ENCODE measurements at regions not wholly inside any gene's neighbourhood (a gene's known extent, or its start where the extent isn't known, plus 50 kb on each side); places are given as distances from the start of the nearest gene placed in this dataset.
A peak's percentile ranks its signal among the peaks of the same experiment; 100 is the strongest.

DNA sequence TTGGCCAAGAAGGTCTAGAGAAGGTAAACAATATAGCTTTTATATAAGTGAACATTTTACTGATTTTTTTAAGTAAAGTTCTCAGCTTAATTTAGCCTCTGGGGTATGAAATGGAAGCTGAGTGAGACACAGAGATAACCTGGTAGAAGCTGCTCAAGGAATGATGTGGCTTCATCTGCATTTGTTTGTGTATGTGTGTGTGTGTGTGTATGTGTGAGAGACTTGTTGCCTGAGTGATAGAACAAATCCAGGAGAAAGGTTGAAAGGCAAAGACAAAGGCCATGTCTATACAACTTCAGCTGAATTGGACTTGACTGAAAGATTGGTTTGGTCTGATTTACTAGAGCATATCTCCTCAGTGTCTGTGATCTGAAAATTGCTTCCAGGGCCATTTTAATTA is 63.6 kb downstream of the PCDH7 start:
- DNase-seq (ENCODE audit: low read depth): no peak

DNA sequence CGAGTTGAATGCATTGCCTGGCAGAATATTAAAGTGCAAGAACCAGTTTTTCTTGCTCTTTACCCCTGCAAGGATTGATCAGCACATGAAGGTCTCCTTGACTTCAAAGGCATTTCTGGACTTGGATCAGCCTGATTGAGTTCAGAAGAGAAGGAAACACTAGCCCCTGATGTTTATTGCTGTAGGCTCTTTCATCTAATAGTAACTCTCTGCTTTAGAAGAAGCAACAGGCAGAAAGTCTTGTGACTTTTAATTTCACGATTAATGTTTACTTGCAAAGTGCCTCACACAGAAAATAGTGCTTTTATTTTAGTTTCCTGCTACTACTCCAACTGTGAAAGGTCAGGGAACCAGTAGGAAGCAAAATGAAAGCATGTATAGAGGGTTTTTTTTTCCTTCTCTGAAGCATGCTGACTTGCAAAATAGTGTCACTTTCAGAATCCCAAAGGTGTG is 69.1 kb downstream of the PCDH7 start:
- DNase-seq (ENCODE audit: low read depth): no peak

DNA sequence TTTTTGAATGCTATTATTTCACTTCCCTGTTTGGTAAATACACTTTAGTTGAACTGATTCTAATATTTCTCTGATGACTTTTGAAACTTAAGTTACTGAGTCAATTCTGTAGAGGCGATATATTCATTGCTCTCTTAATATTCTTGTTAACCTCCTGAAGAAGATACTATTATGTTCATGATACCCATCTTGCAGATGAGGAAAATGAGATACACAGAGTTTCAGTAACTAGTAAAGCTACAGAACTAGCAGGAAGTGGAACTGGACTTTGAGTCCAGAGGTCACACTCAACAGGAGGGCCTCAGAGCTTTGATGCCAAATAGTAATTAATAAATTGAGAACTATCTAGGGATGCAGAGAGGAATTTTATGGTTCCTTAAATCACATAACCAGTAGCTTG is 70.0 kb downstream of the PCDH7 start:
- DNase-seq (ENCODE audit: low read depth): no peak

DNA sequence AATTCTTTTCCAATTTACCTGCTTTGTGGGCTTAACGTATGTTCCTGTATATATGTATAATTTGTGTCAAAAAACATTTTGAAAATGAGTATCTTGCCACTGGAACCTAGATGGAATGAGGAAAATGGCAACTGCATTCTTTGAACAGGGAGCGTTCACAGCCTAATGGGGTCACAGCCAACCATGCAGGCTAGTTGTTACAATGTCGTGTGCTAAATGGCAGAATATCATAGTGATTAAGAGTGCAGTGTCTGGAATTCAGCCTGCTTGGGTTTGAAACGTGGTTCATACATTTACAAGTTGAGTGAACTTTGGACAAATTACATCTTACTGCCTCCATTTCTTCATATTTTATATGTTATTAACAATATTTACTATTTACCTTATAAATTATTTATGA is 70.8 kb downstream of the PCDH7 start:
- DNase-seq (ENCODE audit: low read depth): no peak

DNA sequence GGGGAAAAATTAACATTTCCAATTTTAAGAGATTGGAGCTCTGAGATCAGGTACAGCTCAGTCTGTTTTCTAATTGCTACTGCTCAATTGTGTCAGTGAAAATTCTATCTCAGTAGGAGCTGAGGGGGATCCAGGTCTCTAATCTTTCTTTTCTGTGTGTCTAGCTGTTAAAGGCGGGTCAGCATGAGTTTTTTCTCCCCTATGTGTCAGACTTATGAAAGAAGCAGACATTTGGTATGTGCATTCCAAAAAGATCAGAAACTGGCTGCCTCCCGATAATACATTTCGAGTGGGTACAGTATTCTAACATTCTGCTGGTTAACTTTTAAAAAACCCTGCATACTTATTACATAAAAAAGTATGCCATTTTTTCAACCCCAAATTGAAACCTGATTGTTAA is 72.4 kb downstream of the PCDH7 start:
- DNase-seq (ENCODE audit: low read depth): no peak

DNA sequence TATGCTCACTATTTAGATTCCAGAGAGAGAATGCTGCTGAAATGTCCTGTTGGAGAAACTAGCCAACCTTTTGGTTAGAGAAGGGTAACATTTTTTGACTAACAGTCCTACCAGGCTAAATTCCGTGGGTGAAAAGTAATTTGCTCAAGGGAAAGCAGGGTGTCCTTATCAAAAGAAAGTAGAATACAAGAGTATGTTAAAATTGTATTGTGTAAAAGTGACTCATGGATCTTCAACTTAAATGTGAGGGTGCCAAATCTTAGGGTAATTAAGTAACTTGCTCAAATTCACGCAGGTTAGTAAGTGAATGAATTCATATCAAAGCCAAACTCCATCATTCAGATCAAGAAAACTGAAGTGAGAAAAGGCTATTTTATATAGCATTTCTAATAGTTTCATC is 81.7 kb downstream of the PCDH7 start:
- no peak for DNase-seq (ENCODE audit: low read depth)

DNA sequence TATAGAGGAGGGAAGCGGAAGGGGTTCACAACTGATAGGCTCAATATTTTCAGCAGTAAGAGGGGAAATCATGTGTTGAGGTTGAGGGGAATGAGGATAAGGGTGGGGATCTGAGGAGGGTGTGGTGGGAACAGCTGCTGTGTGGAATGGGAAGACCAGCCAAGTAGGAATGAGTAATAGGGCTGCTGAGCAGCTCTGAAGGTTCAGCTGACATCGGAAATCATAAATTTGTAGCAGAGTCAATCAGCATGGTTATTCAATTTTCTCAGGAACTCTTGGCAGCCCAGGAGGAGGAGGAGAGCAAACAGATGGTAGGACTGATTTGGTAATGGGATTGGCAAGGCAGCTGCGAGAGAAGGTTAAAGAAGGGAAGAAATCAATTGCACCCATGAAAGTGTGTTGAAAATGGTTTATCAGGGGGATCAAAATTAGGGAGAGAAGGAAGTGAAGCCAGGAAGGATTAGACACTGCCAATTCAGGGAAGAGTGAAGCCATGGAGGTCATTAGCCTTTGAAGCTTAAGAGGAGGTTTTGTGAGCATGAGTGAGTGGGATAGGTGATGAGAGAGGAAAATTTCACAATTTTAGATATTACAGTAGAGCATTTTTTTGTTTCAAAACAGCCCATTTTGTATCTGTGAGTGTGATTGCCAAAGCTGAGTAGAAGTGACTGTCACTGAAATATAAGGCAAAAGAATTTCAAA is 82.6 kb downstream of the PCDH7 start:
- peak; percentile 2 for DNase-seq (ENCODE audit: low read depth)

DNA sequence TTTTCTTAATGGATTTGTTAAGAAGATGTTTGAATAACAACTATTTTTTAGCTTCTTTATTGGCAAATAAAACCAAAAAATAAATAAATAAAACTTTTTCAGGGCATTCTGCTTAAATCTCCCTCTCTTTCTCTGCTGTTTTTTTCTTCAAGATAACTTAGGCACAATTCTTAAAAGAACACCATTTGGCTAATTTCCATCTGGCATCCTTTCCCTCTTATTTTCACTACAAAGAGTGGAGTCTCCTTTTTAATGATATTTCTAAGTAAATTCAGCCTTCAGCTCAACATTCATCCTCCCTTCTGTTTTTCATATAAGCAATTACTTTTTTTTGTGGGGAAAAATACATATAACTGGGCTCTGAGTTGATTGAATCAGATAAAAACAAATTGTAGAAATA is 88.1 kb downstream of the PCDH7 start:
- DNase-seq (ENCODE audit: low read depth): no peak

DNA sequence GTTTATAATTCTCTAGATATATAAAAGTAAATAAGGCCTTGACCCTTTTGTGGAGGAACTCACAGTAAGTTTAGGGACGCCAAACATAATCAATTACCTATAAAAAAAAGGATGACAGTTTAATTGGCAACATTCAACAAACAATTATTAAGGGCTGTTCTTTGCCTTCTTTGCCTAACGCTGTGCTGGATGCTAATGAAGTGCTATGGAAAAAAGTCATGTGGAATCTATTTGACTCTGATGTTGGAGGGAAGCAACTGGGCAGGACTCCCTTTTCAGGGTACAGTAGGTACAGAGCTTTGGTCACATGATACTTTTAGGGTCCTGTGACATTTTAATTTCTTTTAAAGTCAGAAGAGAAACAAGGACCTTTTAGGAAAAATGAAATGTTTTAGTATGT is 91.1 kb downstream of the PCDH7 start:
- no peak for DNase-seq (ENCODE audit: low read depth)

DNA sequence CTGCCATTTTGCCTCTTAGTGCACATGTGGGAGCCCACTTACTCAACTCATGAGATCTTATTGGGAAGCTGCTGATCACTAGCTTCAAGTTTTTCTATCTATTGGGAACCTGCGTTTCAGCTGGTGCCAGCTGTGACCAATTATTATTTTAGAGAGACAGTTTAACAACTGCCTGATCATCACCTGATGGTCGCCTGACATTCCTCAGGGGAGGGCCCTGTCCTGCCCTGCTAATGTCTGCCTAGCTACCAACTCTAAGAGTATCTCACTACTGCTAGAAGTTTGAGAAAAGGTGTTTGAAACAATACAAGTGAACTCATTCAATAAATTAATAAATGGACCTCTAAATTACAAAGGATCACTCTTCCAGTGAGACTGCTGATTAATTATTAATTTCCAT is 95.5 kb downstream of the PCDH7 start:
- no peak for DNase-seq (ENCODE audit: low read depth)

DNA sequence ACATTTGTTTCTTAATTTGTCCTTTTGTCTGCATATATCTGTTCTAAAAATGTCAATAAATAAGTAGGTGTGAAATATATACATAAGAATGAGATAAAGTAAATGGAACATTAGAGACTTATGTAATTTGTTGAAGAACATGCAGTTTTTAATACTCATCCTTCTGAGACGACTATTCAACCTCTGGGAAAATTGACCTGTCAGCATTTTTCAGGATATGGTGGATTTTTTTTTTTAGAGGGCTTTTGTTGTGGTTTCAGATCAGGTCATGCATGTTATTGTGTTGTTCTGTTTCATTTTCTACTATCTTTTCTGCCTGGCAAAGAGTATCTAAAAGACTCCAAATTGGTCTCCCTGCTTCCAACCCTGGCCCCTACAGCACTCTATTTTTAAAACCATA is 97.3 kb downstream of the PCDH7 start:
- DNase-seq (ENCODE audit: low read depth): no peak

DNA sequence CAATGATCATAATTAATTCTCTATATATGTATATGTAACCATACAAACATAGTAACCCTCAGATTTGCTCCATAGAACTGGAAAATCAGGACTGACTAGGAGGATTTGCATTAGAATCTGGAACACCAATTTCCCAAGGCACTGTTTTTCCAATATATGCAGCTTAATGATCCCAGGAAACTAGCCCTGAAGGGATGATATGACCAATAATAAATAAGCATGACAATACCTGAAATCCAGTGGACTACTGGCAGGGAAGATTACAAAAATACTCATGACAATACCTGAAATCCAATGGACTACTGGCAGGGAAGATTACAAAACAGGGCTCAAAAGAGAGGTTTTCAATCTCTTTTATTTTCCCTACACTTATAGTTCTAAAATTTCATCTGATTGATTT is 98.4 kb downstream of the PCDH7 start:
- DNase-seq (ENCODE audit: low read depth): no peak

DNA sequence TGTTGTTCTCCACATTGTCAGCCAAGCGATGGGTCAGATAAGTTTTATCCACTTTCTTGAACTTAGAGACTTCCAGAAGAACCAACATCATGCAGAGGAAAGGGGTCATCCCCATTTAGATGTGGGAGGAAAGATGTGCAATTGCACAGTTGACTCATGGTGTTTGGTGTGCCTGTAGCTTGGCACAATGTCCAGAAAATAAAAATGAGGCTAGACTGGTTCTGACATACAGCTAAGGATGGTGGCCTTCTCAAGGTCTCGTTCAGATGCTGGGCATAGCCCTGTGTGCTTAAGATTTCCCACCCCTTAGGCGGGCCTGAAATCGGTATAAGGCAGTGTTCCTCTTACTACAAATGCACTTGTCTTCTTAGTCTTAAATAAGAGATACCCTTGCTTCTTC is 101.1 kb downstream of the PCDH7 start:
- no peak for DNase-seq (ENCODE audit: low read depth)

DNA sequence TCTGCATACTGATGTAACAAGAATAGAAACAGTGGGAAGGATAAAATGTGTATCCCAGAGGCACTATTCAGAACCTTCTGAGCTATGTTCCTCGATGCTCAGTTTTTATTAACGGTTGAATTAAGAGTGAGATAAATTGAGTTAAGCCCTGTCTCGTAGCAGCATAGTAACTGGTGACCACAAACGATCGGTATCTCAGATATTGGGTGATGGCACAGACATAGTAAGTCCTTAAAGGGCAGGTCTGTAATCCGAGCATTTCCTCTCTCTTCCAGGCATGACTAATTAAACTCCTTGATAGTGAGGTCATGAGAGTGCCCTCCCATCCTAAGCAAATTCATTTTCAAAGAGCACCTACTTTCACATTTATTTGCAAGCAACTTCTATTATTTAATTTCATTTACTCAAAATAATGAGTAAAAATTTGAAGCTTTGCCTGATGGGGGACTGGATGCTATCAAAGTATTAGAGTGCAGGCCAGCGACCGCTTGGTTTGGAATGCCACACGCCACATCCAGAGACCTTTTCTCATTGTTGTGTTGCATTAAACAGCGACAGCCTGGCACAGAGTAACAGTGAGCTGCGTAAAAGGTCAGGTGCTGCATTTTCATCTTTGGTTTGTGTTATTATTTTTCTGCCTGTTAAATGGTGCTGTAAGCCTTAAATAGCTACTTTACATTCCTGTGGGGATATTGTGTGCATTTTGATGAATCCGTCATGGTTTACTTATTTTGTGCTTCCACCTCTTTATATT is 101.9 kb downstream of the PCDH7 start:
- DNase-seq (ENCODE audit: low read depth): peak; percentile 52

DNA sequence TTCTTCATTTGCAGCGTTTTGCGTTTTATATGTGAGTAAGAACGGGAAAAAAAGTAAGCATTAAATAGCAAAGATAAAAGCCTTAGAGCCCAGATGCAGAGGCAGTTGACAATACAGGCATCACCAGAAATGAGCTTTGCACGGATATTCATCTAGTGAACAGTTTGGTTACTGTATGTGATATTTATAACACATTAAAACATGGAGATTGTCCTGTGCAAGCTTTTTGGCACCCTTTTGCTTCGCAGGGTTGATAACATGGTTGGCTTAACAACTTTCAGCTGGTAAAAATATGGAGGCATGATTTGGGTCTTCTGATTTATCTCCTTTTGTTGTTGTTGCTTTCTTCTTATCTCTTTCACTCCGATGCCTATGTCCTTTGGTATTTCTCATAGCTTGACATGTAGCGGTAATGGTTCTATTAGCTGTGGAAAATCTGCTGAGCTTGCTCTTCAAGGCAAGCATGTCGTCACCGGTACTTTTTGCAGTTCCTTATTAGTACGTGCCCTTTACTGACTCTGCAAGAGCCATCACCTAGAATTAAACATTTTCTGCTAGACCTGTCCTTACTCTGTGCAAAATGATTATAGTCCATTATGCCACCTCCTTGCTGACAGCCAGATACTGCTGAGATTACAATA is 102.9 kb downstream of the PCDH7 start:
- no peak for DNase-seq (ENCODE audit: low read depth)

DNA sequence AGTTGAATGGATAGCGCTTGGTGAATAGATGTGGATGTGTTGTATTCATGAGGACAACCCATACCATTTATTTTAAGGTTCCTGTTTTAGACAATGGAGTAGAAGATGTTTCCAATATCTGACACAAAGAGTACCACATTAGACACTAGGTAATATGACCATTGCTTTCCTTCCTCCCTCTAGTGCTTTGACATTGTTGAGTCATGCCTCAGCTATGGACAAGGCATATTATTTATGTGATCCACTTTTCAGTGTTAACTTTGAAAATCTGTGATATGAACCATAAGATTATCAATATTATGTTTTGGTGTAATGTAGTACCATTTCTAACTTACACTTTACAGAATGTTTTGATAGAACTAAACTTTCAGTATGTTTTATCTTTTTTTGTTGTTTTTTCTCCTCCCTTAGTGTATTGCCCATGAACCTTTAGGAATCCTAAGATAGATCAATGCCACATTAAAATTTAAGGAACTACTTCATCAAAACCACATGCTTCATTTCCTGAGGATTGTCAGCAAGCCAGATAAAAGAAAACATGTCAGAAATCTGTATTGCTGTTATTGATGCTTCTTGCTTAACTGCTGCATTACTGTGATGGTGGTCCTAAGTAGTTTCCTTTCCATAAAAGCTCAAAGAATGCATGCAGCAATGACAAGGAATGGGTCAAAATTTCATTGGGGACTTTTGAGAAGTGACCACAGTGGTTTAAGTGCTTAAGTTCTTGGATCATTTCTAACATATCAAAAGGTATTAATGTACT is 105.0 kb downstream of the PCDH7 start:
- DNase-seq (ENCODE audit: low read depth): peak; percentile 1

DNA sequence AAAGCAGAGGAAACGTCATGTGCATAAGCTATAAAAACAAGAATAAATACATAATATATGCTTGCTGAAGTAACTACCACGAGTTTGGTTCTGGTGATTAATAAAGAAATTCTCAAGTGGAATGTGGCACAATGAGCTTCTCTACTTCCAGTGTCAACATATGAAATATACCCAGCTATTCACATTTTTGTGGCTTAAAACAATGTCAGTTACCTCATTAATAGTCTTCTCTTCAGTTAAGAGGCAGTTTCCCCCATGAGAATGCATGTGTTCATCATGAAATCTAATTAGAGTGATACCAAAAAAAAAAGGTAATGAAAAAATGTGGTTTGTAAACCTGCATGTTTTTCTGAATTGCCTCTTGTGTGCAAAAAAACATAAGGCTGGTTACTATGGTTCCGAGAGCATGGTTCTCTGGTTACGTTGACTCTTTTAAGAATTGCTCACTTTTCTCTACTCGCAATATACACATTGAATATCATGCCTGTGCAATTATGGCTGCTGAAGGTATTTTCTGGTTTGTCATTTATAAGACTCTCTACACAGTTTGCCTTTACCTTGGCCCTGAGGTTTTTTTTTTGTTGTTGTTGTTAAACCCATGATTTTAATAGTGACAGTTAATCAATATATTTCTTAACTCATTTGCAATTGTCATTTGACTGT is 108.2 kb downstream of the PCDH7 start:
- DNase-seq (ENCODE audit: low read depth): peak; percentile 27

DNA sequence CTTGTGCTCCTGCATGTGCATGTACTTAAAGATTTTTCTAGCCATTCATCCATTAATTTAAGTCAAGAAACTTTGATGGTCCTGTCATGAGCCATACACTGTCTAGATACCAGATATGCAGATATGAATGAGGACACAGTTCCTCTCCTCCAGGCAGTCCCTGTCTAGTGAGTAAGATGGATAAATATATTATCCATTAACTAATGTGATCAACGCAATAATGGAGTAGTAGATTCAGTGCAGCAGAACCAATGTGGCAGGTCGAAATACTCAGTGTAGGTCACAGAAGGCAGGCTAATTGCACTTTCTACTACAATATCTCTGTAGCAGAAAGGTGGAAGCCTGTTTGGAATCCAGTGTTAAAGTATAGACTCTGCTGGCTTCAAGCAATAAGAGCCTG is 112.5 kb downstream of the PCDH7 start:
- DNase-seq (ENCODE audit: low read depth): no peak

DNA sequence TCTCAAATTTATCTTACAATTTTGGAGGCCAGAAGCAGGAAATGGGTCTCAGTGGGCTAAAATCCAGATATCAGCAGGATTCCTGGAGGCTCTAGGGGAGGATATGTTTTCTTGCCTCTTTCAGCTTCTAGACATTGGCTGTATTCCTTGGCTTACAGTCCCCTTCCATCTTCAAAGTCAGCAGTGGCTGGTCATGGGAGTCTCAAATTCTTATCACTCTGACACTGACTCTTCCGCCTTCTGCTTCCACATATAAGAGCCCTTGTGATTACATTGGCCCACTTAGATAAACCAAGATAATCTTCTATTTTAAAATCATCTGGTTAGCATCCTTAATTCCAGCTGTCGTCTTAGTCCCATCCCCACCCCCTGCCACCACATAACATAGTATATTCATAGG is 113.0 kb downstream of the PCDH7 start:
- no peak for DNase-seq (ENCODE audit: low read depth)

DNA sequence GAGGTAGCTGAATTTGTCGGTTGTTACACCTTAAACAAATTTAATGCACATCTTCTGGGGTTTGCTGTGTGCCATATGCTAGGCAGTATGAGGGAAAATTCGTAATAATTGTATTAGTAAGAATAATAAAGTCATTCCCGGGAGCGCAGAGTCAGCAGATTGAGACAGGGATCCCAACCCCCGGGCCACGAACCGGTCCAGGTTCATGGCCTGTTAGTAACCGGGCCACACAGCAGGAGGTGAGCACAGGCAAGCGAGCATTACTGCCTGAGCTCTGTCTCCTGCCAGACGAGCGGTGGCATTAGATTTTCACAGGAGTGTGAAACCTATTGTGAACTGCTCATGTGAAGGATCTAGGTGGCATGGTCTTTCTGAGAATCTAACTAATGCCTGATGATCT is 114.9 kb downstream of the PCDH7 start:
- DNase-seq (ENCODE audit: low read depth): no peak

DNA sequence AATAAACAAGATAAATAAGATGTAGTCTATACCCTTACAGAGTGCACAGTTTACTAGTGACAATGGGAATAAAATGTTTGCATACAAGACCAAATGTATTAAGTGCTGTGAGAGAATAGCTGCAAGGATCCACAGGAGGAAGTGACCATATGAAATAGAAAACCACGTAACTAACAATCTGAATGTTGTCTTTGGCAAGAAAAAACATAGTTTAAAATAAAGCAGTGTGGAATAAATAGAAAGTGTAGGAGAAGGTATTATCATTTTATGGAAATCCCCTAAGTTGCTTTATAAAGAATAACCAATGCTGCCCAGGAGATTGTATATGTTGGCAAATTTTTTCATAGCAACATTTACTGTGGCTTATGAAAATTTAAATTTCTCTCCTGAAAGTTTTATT is 116.1 kb downstream of the PCDH7 start:
- DNase-seq (ENCODE audit: low read depth): no peak

DNA sequence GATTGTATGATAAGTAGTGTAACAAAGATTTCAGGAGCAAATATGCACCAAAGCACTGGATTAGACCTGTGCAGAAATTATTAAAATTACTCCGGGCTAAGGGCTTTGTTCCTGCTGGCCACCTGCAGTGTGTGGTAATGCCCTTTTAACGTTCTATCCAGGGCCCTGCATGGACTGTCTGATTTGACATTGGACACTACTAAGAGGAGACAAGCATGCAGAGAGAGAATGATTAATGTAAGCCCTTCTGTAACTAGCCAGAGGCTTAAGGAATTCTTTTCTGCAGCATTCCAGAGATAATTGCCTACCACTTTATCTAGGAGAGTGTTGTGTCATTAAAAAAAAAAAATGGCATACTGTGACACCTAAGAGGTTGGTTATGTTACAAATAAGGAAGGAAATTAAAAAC is 117.0 kb downstream of the PCDH7 start:
- peak; percentile 34 for DNase-seq (ENCODE audit: low read depth)

Data from EH (cell line).